Mammary epithelial cell (primary cell): ENCODE measurements at regions not wholly inside any gene's neighbourhood (a gene's known extent, or its start where the extent isn't known, plus 50 kb on each side); places are given as distances from the start of the nearest gene placed in this dataset.

Source experiments
- CTCF ChIP-seq, 2 donors: IDR thresholded peaks in 1 of 2; conservative IDR thresholded peaks in 1 of 2; 2 replicates each; pipeline ENCODE4 v1.5.1; 2011 to 2012; ENCODE audit warnings: inconsistent platforms in 2 of 2, low read length in 2 of 2, mild to moderate bottlenecking in 2 of 2, control low read depth in 1 of 2, low read depth in 1 of 2; ENCODE audit not compliant: insufficient read depth in 1 of 2; ENCODE audit errors: extremely low read depth in 1 of 2
- EZH2 ChIP-seq: IDR thresholded peaks from 2 replicates; pipeline ENCODE4 v1.6.1; 2012; ENCODE audit warnings: low read length, inconsistent platforms, borderline replicate concordance

- TF ChIP-seq CTCF (conservative IDR thresholded peaks at IDR 0.05 in 1 of 2, IDR thresholded peaks at IDR 0.05 in 1 of 2; ENCODE audit: extremely low read depth in 1 of 2, insufficient read depth in 1 of 2, low read depth in 1 of 2, low read length in 2 of 2) = no peak
- TF ChIP-seq EZH2 = no peak
Observed at GRCh38 chr15:70561885-70562284, 201.5 kb downstream of the UACA start.
